BJ (cell line): ENCODE measurements at regions not wholly inside any gene's neighbourhood (a gene's known extent, or its start where the extent isn't known, plus 50 kb on each side); places are given as distances from the start of the nearest gene placed in this dataset.

Source experiments
- CTCF ChIA-PET: fragments of 350-600 bp; formaldehyde crosslinking; extraction: SDS; loops from one replicate; lab custom pipeline; 2021; ENCODE audit warnings: antibody characterized with exemption, inconsistent platforms; lab: Yijun Ruan, JAX
- POLR2A ChIA-PET: fragments of 300-600 bp; sonication (Branson Sonifier 250); formaldehyde crosslinking; extraction: SDS; loops from one replicate; lab custom pipeline; 2021; ENCODE audit warnings: antibody characterized with exemption; lab: Charles Lee
- DNase-seq: peaks from one replicate; pipeline ENCODE4 v3.0.0-alpha.2; 2011; ENCODE audit warnings: low read depth
- H3K27me3 ChIP-seq: 2 replicates; pipeline ENCODE4 v1.6.0; 2011; ENCODE audit warnings: low read length; ENCODE audit not compliant: control insufficient read depth, insufficient read depth
- H3K36me3 ChIP-seq: 2 replicates; pipeline ENCODE4 v1.5.1; 2011; ENCODE audit warnings: low read length; ENCODE audit not compliant: control insufficient read depth, insufficient read depth
- H3K4me3 ChIP-seq: 2 replicates; pipeline ENCODE4 v1.5.1; 2011; ENCODE audit warnings: low read depth, mild to moderate bottlenecking, control low read depth, low read length
- TF ChIP-seq, protein P1 (sequence below): IDR thresholded peaks from 2 replicates; pipeline ENCODE4 v1.5.1; 2011; ENCODE audit warnings: low read depth, mild to moderate bottlenecking, control low read depth, inconsistent platforms, low read length, moderate library complexity; ENCODE audit not compliant: insufficient read depth

DNA sequence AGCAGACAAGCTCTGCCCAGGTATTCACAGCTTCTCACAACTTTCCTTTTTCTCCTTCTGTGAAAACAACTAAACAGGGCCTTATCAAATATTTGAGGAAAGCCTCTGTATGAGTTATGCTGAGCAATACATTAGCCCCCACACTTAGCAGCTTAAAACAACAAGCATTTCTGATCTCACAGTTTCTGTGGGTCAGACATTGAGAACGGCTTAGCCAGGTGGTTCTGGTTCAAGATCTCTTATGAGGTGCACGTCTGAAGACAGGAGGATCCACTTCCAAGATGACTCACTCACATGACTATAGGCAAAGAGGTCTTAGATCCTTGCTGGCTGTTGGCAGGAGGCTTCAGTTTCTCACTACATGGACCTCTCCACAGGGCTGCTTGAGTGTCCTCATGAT, 181.4 kb upstream of the WSCD1 start:
- no peaks in the 10 kb centered on the region for H3K36me3 ChIP-seq
- ChIA-PET POLR2A (no interaction called here), CTCF (no interaction called here)
- H3K4me3 ChIP-seq = no peak overlapping the region
- no peak for DNase-seq
- TF ChIP-seq, protein P1, sequence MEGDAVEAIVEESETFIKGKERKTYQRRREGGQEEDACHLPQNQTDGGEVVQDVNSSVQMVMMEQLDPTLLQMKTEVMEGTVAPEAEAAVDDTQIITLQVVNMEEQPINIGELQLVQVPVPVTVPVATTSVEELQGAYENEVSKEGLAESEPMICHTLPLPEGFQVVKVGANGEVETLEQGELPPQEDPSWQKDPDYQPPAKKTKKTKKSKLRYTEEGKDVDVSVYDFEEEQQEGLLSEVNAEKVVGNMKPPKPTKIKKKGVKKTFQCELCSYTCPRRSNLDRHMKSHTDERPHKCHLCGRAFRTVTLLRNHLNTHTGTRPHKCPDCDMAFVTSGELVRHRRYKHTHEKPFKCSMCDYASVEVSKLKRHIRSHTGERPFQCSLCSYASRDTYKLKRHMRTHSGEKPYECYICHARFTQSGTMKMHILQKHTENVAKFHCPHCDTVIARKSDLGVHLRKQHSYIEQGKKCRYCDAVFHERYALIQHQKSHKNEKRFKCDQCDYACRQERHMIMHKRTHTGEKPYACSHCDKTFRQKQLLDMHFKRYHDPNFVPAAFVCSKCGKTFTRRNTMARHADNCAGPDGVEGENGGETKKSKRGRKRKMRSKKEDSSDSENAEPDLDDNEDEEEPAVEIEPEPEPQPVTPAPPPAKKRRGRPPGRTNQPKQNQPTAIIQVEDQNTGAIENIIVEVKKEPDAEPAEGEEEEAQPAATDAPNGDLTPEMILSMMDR = no peak
- H3K27me3 ChIP-seq = peaks cover 2% of the 10 kb centered on the region; the same call in 1 of the 2 replicates

DNA sequence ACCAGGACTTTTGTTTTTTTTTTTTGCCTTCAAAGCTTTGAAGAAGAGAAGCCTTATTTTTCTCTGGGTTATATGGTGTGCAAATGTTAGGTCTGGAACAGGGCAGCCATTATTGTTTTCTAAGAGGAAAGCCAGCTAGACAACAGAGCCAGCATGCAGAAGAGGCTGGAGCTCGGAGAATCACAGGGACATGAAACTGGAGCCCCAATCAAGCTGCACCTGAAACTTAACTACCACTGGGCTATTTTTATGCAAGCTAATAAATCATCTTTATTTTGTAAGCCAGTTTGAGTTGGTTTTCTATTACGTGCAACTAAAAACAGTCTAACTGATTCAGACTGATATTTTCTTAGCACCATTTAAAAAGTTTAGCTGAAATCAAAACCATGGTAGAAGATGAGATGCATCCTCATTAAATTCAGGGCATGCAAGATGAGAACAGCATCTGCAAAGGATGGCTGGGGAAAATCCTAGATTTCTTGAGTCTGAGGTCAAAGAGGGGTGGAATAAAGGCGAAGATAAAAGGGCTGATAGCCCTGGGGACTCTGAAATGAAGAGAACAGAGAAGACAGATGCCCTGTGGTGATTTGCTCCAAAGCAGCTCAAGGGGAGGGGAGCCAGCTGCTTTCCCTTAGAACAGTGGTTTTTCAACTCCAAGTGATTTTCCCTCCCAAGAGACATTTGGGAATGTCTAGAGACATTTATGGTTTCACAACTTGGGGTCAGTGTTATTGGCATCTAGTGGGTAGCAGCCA, 177.1 kb upstream of the WSCD1 start:
- Histone ChIP-seq H3K27me3 (peaks cover 2% of the 10 kb centered on the region; the same call in 1 of the 2 replicates), H3K4me3 (no peak overlapping the region), H3K36me3 (no peaks in the 10 kb centered on the region)
- TF ChIP-seq, protein P1 = no peak
- POLR2A ChIA-PET = no interaction called here
- CTCF ChIA-PET = no interaction called here
- DNase-seq = no peak

DNA sequence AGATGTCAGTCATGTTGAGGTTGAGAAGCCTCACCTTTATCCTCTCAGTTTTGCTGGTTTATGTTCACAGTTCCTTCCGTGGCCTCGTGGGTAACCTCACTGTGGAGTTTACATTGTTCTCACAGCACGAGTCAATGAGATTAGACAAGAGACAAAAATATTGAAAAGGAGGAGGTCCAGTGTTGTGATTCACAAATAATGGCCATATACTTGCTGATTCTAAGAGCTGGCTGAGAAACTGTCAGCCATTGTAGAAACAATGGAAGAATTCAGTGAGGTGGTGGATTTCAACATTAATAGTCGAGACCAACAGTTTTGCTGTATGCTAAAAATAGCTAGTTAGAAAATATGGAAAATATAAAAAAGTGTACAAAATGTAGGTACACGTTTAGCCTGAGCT, 176.4 kb upstream of the WSCD1 start:
- ChIA-PET CTCF (no interaction called here), POLR2A (no interaction called here)
- no peaks in the 10 kb centered on the region for H3K36me3 ChIP-seq
- H3K4me3 ChIP-seq = no peak overlapping the region
- no peaks in the 10 kb centered on the region for H3K27me3 ChIP-seq
- TF ChIP-seq, protein P1 = no peak
- no peak for DNase-seq

DNA sequence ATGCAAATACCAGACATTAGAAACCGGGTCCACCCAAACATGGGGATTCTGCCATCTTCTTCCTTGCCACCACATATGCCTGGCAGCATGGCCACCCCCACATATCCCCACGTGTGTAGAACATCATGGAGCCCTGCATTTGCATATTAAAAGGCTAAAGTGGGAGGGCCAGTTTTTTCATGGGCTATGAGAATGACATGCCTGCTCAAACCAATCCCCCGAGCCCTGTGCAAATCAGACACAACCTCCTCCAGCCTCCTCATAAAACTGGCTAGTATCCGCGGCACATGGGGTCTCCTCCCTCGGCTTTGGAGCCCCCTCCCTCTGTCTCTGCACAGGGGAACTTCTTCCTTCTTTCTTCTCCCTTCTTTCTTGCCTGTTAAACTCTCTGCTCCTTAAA, 174.9 kb upstream of the WSCD1 start:
- POLR2A ChIA-PET = no interaction called here
- Histone ChIP-seq H3K4me3 (no peak overlapping the region), H3K36me3 (no peaks in the 10 kb centered on the region), H3K27me3 (no peaks in the 10 kb centered on the region)
- no peak for DNase-seq
- TF ChIP-seq, protein P1 = no peak
- CTCF ChIA-PET = no interaction called here

DNA sequence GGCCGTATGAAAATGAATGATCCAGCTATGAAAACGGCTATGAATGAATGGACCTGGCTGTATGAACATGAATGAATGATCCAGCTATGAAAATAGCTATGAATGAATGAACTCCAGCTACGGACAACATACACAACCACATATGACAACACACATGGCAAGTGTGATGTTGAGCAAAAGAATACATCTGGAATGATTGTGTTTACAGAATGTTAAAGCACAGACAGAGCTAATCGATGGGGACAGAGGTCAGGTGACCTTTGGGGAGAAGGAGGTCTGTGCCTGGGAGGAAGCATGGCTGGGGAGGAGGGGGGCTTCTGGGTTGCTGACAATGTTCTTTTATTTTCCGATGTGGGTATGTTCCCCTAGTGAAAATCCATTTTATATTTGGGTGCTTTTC, 174.0 kb upstream of the WSCD1 start:
- CTCF ChIA-PET = interaction anchor here (0.6 to 0.7 kb wide), 3 partner anchors 69 to 254 kb away, joined by 3 read pairs; no protein-coding TSS in a partner anchor
- Histone ChIP-seq H3K4me3 (no peak overlapping the region), H3K36me3 (no peaks in the 10 kb centered on the region), H3K27me3 (no peaks in the 10 kb centered on the region)
- TF ChIP-seq, protein P1 = no peak
- DNase-seq = no peak
- POLR2A ChIA-PET = no interaction called here
